Stimulated activated naive CD8-positive, alpha-beta T cell treated with anti-CD3 and anti-CD28 coated beads, Interleukin-15, Interleukin-2, amounts not matched to agents 100 U/mL and 50 U/mL, for 24 hours (primary cell): ENCODE measurements at regions not wholly inside any gene's neighbourhood (a gene's known extent, or its start where the extent isn't known, plus 50 kb on each side); places are given as distances from the start of the nearest gene placed in this dataset.

Source experiments
- ATAC-seq: fragments of 150-1000 bp; cut with Tn5 transposase; one replicate; pipeline ENCODE4 v1.10.0; 2021
- DNase-seq: peaks from one replicate; pipeline ENCODE4 v3.0.0; 2021

DNA sequence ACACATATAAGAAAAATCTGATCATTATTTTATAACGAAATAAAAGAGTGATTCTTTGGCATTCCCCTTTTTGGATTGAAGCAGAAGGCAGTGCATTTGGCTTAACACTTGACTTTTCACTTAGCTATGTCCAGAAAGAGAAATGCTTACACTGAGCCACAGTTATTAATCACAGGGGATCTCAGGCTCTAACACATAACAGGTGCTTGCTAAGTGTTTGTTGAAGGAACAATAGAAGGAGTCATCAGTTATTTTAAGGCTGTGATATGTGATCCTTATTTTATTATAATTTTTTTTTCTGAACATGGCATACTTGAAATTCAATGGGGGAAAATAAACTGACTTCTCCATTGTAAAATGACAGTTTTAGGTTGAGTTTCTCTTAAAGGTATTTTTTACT is 209.5 kb downstream of the UBE2E3 start:
- DNase-seq (no peak), ATAC-seq (no peak)

GRCh38 chr2:181190711-181191110 is 210.3 kb downstream of the UBE2E3 start:
- ATAC-seq (peak; percentile 75), DNase-seq (no peak)

DNA sequence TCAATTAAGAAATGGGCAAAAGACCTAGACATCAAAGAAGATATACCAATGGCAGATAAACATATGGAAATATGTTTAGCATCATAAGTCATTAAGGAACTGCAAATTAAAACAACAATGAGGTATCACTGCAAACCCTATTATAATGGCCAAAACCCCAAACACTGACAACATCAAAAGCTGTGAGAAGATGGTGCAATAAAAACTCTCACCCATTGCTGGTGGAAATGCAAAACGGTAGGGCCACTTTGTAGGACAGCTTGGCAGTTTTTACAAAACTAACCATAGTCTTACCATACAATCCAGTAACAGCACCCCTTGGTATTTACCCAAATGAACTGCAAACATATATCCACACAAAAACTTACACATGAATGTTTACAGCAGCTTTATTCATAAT is 213.1 kb downstream of the UBE2E3 start:
- ATAC-seq (no peak), DNase-seq (no peak)

GRCh38 chr2:181196401-181196800 is 216.0 kb downstream of the UBE2E3 start:
- DNase-seq, result no peak
- peak; percentile 43 for ATAC-seq

GRCh38 chr2:181197140-181197760 is 216.8 kb downstream of the UBE2E3 start:
- no peak for DNase-seq
- peak; percentile 63 for ATAC-seq

DNA sequence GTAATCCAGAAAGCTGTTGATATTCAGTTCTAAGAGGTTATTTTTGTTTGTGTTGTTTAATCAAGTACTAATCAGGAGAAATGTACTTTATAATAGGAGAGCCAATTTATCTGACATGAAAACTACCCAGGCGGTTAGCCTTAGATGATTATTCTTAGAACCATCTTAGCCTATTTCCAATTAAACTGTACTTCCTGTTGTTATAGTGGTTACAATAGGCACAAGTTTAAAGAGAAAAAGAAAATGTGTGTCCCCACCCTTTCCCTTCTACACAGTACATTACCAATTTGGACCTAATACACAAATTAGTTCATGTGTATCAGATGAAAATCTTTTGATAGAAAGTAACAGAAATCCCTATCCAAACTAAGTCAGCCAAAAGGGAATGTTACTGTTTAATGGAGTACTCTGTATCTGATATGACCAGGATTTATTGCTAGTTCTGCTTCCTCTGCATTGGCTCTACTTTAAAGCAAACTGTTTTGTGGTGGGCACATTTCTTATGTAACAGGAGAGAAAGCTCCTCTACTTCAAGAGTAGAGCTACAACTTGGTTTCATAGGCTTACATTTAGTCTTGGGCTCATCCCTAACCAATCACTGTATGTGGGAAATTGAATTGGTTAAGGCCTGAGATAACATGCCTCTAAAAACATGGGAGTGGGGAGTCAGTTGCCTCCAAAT is 217.9 kb downstream of the UBE2E3 start:
- DNase-seq (no peak), ATAC-seq (no peak)

- DNase-seq (no peak), ATAC-seq (no peak)
Observed at GRCh38 chr2:181203412-181203811, 223.0 kb downstream of the UBE2E3 start.

GRCh38 chr2:181203916-181204315 is 223.5 kb downstream of the UBE2E3 start:
- DNase-seq (no peak), ATAC-seq (no peak)

DNA sequence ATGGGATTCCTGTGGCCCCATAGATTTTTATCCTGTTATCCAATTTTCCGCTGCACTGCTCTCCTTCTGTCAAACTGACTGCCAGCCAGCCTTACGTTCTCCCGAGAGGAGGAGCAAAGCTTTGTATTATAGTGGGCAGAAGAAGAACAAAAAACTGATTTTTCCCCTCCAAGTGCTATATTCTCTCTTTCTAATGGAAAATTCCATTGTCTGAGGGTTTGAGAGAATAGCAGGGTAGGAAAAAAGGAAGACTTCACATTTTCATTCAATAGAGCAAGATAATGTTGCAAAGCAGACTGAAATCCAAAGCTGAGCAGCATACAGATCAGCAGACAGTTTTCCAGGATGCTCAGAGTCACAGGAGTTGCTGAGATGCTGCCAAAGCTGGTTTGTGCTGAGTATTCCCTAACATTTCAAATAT is 238.0 kb downstream of the UBE2E3 start:
- DNase-seq, result no peak
- ATAC-seq, result no peak

GRCh38 chr2:181223234-181223633 is 234.0 kb upstream of the ITGA4 start:
- ATAC-seq (no peak), DNase-seq (no peak)

DNA sequence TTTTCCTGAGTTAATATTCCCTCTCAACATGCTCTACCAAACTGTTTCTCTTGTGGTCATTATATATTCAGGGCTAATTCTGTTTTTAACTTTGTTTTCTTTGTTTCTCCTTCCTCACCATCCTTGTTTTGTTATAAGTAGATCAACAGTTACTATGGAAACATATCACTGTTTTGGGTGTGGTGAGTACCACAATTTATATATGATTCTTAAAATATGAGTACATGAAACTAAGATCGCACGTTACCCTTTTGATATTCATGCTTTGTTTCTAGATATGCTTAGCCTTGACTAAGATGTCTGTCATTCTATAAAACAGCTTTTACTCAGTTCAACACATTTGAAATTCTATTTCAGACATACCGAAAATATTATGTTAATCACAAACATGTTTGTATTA is 232.3 kb upstream of the ITGA4 start:
- no peak for DNase-seq
- peak; percentile 63 for ATAC-seq

DNA sequence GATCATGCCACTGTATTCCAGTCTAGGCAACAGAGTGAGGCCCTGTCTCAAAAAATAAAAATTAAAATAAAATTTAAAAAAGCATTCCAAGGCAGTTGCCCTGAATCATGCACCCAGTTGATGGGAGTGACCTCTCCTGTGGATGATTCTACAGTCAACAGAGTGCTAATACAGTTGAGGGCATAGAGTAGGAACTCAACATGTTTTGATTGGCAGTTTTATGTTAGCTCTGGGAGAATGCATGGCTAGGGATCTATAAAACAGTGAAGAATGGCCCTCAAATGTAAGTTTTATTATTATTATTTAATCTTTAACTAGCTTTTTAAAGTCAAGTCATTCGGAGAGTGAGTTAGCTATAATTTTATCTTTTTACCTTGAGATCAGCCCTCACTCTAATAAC is 228.5 kb upstream of the ITGA4 start:
- no peak for DNase-seq
- no peak for ATAC-seq

DNA sequence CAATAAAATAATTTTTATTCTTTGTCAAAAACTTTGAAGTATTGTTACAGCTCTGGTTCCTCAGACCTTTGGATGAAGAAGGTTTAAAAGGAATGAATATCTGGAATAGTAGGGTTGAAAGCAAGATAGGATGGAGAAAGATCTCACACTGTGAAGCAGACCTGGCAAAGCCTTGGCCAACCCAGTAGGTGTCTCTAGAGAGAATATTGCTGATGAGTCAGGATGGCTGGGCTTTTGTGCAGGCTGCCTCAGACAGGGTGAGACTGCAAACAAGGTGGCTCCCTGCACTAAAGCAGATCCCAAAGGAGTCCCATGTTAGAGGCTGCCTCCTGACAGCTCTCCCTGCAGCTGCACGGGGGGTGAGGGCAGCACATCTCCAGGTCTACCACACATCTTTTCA is 226.0 kb upstream of the ITGA4 start:
- ATAC-seq, result peak; percentile 66
- DNase-seq, result no peak

GRCh38 chr2:181231886-181232621 is 225.1 kb upstream of the ITGA4 start:
- no peak for ATAC-seq

GRCh38 chr2:181234487-181234891 is 222.7 kb upstream of the ITGA4 start:
- no peak for ATAC-seq
- DNase-seq, result no peak

More at GRCh38 chr2:181231886-181232621, 225.1 kb upstream of the ITGA4 start:
- DNase-seq, result no peak

GRCh38 chr2:181235011-181235410 is 222.2 kb upstream of the ITGA4 start:
- DNase-seq (no peak), ATAC-seq (no peak)

GRCh38 chr2:181235683-181236459 is 221.3 kb upstream of the ITGA4 start:
- DNase-seq (no peak), ATAC-seq (peak; percentile 14)

DNA sequence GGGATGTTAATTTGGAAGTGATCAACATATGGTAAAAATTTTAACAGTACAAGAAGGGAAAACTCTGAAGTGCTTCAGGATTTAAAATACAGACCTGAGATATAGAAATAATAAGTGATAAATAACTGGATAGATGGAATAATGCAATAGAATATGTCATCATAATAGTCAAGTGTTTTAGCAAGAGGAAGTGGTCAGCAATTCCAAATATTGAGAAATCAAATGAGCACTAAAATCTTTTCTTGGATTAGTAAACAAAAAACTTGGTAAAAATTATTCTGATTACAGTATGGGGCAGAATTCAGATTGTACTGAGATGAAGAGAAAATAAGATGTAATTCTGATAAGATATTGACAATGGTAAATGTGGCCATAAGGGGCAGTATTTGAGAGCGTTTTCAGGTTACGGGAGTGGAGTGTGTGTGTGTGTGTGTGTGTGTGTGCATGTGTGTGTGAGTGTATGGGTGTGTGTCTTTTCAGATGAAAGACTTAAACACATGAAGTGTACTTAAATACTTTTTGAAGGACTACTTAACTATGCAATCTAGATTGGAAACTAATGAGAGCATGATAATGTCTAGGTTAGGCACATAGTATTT is 217.9 kb upstream of the ITGA4 start:
- DNase-seq, result no peak
- ATAC-seq, result no peak

GRCh38 chr2:181240844-181241243 is 216.3 kb upstream of the ITGA4 start:
- no peak for ATAC-seq
- DNase-seq, result no peak

DNA sequence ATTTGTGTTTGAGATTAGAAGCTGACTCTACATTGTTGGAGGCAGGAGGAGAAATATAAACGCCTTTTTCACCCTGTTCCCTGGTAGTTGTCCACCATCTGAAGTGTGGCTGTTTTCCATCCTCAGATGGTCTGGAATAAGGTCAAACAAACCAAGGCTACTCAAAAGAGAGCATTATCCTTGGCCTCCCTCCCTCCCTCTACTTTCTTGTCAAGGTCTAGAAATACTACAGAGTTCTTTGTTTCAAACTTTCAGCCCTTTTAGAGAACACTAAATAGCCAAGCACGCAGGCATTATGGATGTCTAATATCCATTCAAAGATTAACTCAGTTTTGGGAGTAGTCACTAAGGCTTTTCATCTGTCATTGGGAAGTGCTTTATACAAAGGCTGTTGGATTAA is 215.8 kb upstream of the ITGA4 start:
- ATAC-seq, result no peak

GRCh38 chr2:181241797-181242196 is 215.4 kb upstream of the ITGA4 start:
- ATAC-seq, result peak; percentile 52
- DNase-seq, result no peak

More for the DNA sequence above, 215.8 kb upstream of the ITGA4 start:
- DNase-seq, result no peak

DNA sequence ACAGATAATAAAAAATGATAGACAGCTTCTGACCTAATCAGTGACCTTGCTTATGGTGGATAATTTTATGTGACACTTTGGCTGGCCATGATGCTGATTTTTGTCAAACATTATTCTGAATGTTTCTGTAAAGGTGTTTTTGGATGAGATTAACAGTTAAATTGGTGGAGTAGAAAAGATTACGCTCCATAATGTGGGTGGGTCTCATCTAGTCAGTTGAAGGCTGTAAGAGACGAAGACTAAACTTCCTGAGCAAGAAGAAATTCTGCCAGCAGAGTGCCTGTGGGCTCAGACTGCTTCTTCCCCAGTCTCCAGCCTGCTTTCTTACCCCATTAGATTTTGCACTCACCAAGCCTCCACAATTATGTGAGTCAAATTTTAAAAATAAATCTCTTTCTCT is 214.9 kb upstream of the ITGA4 start:
- DNase-seq, result no peak
- no peak for ATAC-seq
